NCI-H146 treated with DMSO at 0.1 percent for 48 hours (cell line): ENCODE measurements at regions not wholly inside any gene's neighbourhood (a gene's known extent, or its start where the extent isn't known, plus 50 kb on each side); places are given as distances from the start of the nearest gene placed in this dataset.
"Not testable (repeated sequence)": the region's sequence is repeated elsewhere in the genome, so short reads cannot be mapped to it uniquely, and the experiment has no call there.

Experiments
- DNase-seq: peaks from one replicate; lab custom pipeline; 2025; ENCODE audit not compliant: unreplicated experiment; lab: John Stamatoyannopoulos, UW

DNA sequence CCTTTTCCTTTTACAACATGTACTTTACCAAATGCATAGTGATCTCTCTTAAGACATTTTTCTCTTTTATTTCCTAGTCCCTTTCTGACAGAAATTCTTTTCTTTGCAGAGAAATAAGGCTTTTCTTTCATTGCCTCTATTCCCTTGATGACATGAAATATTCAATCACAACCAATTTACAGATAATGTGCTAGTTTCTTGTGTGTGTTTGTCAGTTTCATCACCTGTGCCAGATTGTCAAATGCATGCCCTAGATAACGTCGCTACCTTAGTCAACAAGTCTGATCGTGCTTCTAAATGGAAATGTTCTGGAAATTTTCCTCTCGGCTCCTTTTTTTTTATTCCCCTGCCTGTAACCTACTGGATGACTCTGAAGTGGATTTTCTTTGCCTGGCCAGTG is 478.1 kb downstream of the KLF5 start:
- DNase-seq = no peak

DNA sequence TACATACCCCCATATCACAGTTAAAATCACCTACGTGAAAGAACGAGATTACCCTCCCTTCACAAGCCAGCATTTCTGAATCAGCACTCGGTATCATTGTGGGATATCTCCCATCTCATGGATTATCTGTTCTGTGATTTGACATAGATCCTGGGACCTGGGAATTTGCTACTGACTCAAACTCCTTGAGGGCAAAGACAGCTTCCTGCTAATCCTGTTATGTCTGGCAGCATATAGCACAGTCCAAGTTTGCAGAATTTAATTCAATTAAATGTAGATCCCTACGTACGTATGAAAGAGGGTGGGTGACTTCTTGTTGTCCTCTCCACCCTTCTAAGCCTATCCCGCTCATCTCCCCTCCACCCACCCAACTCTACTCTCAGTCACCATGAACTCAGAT is 476.5 kb downstream of the KLF5 start:
- DNase-seq = no peak

GRCh38 chr13:73532987-73533510 is 474.2 kb downstream of the KLF5 start:
- DNase-seq = no peak

GRCh38 chr13:73532582-73532981 is 473.8 kb downstream of the KLF5 start:
- no peak for DNase-seq

GRCh38 chr13:73531014-73531413 is 472.2 kb downstream of the KLF5 start:
- no peak for DNase-seq

- no peak for DNase-seq
These were observed 464.1 kb downstream of the KLF5 start for GRCh38 chr13:73522937-73523336.

DNA sequence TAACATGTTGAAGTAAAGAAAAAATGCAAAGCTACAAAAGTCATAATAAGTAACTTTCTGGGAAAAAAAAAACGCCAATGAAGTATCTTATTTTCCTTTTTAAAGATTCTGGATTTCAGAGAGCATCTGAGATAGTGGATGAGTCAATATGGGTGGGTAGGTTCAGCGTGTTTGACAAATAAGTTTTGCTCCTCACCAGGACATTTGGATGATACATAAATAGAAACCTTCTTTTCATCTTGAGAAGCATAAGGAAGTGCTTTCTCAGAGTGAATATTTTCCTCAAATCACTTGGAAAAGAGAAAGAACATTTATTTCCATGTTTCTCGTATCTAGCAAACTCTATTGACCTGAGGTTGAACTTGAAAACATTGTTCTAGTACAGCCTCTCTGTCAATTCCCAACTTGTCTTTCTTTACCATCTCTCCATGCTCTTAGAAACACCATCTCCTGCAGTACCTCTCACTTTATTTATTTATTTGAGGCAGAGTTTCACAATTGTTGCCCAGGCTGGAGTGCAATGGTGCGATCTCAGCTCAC is 463.2 kb downstream of the KLF5 start:
- DNase-seq = no peak

GRCh38 chr13:73521290-73521624 is 462.5 kb downstream of the KLF5 start:
- no peak for DNase-seq

GRCh38 chr13:73520566-73521289 is 461.9 kb downstream of the KLF5 start:
- DNase-seq = no peak

DNA sequence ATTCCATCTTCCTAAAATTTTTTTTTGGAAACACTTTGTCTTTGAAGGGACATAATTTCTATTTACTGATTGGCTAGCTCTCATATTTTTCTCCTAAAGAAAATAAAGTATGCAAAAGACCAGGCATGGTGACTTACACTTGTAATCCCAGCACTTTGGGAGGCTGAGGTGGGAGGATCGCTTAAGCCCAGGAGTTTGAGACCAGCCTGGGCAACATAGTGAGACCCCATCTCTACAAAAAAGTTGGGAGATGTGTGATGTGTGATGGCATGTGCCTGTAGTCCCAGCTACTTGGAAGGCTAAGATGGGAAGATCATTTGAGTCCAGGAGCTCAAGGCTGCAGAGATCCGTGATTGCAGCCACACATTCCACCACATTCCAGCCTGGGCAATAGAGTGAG is 461.3 kb downstream of the KLF5 start:
- DNase-seq = not testable (repeated sequence)

- no peak for DNase-seq
These were observed 460.8 kb downstream of the KLF5 start for GRCh38 chr13:73519396-73520116.

DNA sequence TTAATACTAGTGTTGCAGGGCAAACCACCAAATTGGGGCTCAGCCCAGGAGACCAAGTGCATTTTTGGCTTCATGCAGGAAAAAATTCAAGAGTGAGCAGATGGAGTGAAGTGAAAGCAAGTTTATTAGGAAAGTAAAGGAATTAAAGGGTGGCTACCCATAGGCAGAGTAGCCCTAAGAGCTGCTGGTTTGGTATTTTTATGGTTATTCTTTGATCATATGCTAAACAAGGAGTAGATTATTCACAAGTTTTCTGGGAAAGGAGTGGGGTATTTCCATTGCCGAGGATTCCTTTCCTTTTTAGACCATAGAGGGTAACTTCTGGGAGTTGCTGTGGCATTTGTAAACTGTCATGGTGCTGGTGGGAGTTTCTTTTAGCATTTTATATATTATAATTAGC is 459.0 kb downstream of the KLF5 start:
- no peak for DNase-seq

- DNase-seq = no peak
These were observed 457.9 kb downstream of the KLF5 start for GRCh38 chr13:73516731-73517130.

GRCh38 chr13:73514208-73514607 is 455.4 kb downstream of the KLF5 start:
- DNase-seq = no peak

DNA sequence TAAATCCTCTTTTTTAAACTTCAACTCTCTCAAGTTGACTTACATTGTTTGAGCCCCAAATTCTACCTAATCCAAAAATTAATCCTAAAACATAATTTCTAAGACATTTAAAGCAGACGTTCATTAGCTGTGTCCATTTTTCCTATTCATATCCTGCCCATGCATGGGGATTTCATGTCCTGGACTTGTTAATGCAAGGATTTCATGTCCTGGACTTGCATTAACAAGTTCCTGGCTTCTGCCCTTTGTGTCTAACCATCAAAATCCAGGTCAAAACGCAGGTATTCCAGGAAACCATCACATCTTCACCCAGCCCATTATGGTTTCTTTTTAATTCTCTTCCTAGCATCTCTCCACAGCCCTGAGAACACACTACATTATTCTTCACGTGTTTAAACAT is 454.9 kb downstream of the KLF5 start:
- no peak for DNase-seq

DNA sequence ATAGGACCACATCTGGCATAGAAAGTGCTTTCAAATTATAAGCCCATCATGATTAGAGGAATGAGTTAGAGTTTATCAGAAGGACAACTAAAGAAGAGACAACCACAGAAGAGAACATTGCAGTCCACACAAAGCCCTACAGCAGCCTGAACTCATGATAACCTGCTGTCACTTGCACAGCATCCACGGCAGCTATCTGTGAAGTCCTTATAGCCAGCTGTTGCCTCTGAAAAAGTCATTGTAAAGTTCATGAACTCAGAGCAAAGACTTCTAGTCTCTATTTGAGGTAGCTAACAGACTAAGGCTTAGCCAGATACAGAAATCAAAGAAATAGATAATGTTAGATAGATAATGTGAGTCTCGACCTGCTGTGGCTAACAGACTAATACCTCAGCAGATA is 450.0 kb downstream of the KLF5 start:
- no peak for DNase-seq

DNA sequence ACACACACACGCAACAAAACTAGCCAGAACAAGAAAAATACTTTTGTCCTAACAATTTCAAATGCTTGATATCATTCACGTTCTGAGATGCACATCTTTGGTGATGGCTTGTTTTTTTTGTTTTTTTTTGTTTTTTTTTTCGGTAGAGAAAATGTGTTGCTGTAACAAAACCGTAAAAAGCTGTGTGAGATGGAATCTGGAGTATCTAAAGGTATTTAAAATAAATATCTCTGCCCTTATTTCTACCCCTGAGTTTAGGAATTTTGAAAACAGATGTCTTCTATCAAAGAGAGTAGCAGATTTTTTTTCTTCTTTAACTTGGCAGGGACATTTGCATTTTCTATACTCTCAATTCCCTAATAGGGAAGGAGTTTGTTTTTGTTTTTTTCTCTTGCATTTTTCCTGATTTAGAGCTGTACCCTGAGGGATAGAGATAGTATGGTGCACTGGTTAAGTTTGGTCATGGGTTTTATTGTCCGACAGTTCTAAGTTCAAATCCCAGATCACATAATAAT is 446.6 kb downstream of the KLF5 start:
- no peak for DNase-seq

GRCh38 chr13:73499695-73500094 is 440.9 kb downstream of the KLF5 start:
- no peak for DNase-seq

GRCh38 chr13:73497430-73497829 is 438.6 kb downstream of the KLF5 start:
- DNase-seq = no peak

DNA sequence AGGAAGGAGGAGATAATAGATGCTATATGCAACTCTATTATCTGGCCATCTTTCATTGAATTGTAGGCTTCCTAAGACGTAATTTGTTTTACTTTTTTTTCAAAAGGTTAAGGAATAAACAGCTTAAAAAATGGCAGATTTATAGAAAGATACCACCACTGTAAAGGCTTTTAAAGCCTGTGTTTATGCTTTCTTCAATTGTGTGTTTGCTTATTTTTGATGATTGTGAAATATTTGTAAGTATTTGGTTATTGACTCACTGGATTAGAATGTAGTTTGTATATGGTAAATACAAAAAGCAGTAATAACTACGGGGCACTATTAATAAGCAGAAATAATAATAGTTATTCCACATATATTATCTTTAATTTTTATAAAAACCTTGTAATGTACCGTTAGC is 437.9 kb downstream of the KLF5 start:
- DNase-seq = no peak

DNA sequence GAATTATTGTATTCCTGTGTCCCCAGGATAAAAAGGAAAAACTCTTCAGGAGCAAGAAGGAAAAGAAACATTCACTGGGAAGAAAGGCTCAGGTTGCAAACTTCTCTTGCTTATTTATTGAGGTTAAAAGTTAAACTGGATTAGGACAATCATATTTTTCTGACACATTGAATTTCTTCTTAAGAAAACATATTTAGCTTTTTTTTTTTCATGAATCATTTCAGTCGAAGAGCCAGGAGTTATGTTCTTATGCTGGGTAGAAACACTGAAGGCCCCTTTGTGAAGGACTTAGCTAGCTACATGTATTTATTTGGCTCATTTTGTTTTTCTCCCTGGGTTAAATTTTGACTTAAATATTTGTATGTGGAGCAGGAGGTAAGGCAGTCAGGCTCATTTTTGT is 434.0 kb downstream of the KLF5 start:
- DNase-seq = no peak

DNA sequence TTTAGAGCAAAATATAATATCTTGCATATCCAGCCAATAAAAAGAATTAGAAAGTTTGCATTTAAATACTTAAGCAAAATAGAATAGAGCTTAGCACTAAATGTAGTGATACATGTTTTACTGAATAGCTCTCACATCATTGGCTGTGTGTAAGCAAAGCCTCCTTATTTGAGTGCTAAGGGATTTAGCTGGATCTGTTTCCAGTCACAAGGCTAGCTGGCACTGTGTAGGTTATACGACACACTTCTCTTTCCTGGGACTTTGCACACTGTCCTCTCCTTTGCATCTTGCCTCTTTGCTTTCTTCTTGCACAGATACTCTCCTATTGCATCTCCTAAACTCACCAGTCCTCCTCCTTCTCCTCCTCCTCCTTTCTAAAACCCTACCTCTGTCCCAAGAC is 423.8 kb downstream of the KLF5 start:
- DNase-seq = no peak
